ENCODE measurements at regions not wholly inside any gene's neighbourhood (a gene's known extent, or its start where the extent isn't known, plus 50 kb on each side); places are given as distances from the start of the nearest gene placed in this dataset.
"Not testable (repeated sequence)": the region's sequence is repeated elsewhere in the genome, so short reads cannot be mapped to it uniquely, and the experiment has no call there.

- no peak for DNase-seq (ENCODE audit: low read depth in 2 of 2)
These were observed 90.9 kb upstream of the OLIG2 start for GRCh38 chr21:32934829-32935228.

GRCh38 chr21:32940079-32941014 lies 85.4 kb upstream of the OLIG2 start:
- peak in 1 of 2 donors; percentile 24 for DNase-seq (ENCODE audit: low read depth in 2 of 2)

- DNase-seq (ENCODE audit: low read depth in 2 of 2) = no peak
These were observed 84.5 kb upstream of the OLIG2 start for GRCh38 chr21:32941263-32941662.

GRCh38 chr21:32946654-32947053 lies 79.1 kb upstream of the OLIG2 start:
- no peak for DNase-seq (ENCODE audit: low read depth in 2 of 2)

- no peak for DNase-seq (ENCODE audit: low read depth in 2 of 2)
These were observed 78.0 kb upstream of the OLIG2 start for GRCh38 chr21:32947736-32948135.

- no peak for DNase-seq (ENCODE audit: low read depth in 2 of 2)
These were observed 76.0 kb upstream of the OLIG2 start for GRCh38 chr21:32949701-32950100.

GRCh38 chr21:32951041-32951440 lies 74.7 kb upstream of the OLIG2 start:
- DNase-seq (ENCODE audit: low read depth in 2 of 2) = no peak

- no peak for DNase-seq (ENCODE audit: low read depth in 2 of 2)
These were observed 71.4 kb upstream of the OLIG2 start for GRCh38 chr21:32954353-32954752.

- DNase-seq (ENCODE audit: low read depth in 2 of 2) = no peak
These were observed 70.2 kb upstream of the OLIG2 start for GRCh38 chr21:32955311-32956060.

GRCh38 chr21:32956061-32956656 lies 69.6 kb upstream of the OLIG2 start:
- no peak for DNase-seq (ENCODE audit: low read depth in 2 of 2)

- no peak for DNase-seq (ENCODE audit: low read depth in 2 of 2)
These were observed 68.2 kb upstream of the OLIG2 start for GRCh38 chr21:32957545-32957944.

- no peak for DNase-seq (ENCODE audit: low read depth in 2 of 2)
These were observed 67.3 kb upstream of the OLIG2 start for GRCh38 chr21:32958288-32959002.

- DNase-seq (ENCODE audit: low read depth in 2 of 2) = no peak
These were observed 63.5 kb upstream of the OLIG2 start for GRCh38 chr21:32962268-32962667.

GRCh38 chr21:32965129-32965680 lies 60.5 kb upstream of the OLIG2 start:
- DNase-seq (ENCODE audit: low read depth in 2 of 2) = no peak

GRCh38 chr21:32966120-32966519 lies 59.6 kb upstream of the OLIG2 start:
- no peak for DNase-seq (ENCODE audit: low read depth in 2 of 2)

GRCh38 chr21:32968103-32968502 lies 57.6 kb upstream of the OLIG2 start:
- not testable (repeated sequence) for DNase-seq (ENCODE audit: low read depth in 2 of 2)

- DNase-seq (ENCODE audit: low read depth in 2 of 2) = no peak
These were observed 51.1 kb upstream of the OLIG2 start for GRCh38 chr21:32974653-32975052.

- no peak for DNase-seq (ENCODE audit: low read depth in 2 of 2)
These were observed 49.8 kb upstream of the OLIG2 start for GRCh38 chr21:32975811-32976431.
